Neural crest cell (in vitro differentiated cells): ENCODE measurements at regions not wholly inside any gene's neighbourhood (a gene's known extent, or its start where the extent isn't known, plus 50 kb on each side); places are given as distances from the start of the nearest gene placed in this dataset.

Source experiments
- DNase-seq: peaks from one replicate; pipeline ENCODE4 v3.0.0; 2021; ENCODE audit warnings: low read depth, mixed read lengths, low spot score
- H3K27ac Mint-ChIP-seq: one replicate; pipeline ENCODE4 v1.8.0; 2021; ENCODE audit warnings: mild to moderate bottlenecking, mixed read lengths; ENCODE audit not compliant: unreplicated experiment
- H3K27me3 Mint-ChIP-seq: 2 replicates; pipeline ENCODE4 v1.8.0; 2021; ENCODE audit warnings: low read depth, mild to moderate bottlenecking, mixed read lengths
- H3K36me3 Mint-ChIP-seq: 2 replicates; pipeline ENCODE4 v1.8.0; 2021; ENCODE audit warnings: low read depth, mild to moderate bottlenecking, mixed read lengths
- H3K4me1 Mint-ChIP-seq: 2 replicates; pipeline ENCODE4 v1.8.0; 2021; ENCODE audit warnings: mixed read lengths
- H3K4me3 Mint-ChIP-seq: one replicate; pipeline ENCODE4 v1.8.0; 2021; ENCODE audit warnings: mild to moderate bottlenecking, mixed read lengths
- H3K9me3 Mint-ChIP-seq: 2 replicates; pipeline ENCODE4 v1.8.0; 2021; ENCODE audit warnings: mixed read lengths
- CTCF ChIP-seq: fragments of 200-600 bp; sonication (generic); conservative IDR thresholded peaks from 2 replicates; pipeline ENCODE4 v1.5.0; 2021; ENCODE audit warnings: antibody characterized with exemption, mild to moderate bottlenecking

- Mint-ChIP-seq H3K27me3 (no peaks in the 10 kb centered on the region), H3K36me3 (no peaks in the 10 kb centered on the region), H3K4me1 (no peaks in the 10 kb centered on the region), H3K9me3 (no peaks in the 10 kb centered on the region), H3K4me3 (no peak overlapping the region), H3K27ac (no peak overlapping the region)
- TF ChIP-seq CTCF, result no peak
- no peak for DNase-seq
These were observed 443.4 kb upstream of the COBL start for GRCh38 chr7:51759985-51760384.

- no peaks in the 10 kb centered on the region for H3K9me3 Mint-ChIP-seq
These were observed 441.4 kb upstream of the COBL start for GRCh38 chr7:51757960-51758359.

GRCh38 chr7:51732951-51733350 lies 416.3 kb upstream of the COBL start:
- no peaks in the 10 kb centered on the region for H3K27me3 Mint-ChIP-seq
- H3K4me3 Mint-ChIP-seq, result no peak overlapping the region
- H3K27ac Mint-ChIP-seq, result no peak overlapping the region
- peaks cover 10% of the 10 kb centered on the region for H3K4me1 Mint-ChIP-seq
- TF ChIP-seq CTCF, result peak; percentile 36
- no peak for DNase-seq
- peaks cover 5% of the 10 kb centered on the region for H3K9me3 Mint-ChIP-seq
- peaks cover 4% of the 10 kb centered on the region for H3K36me3 Mint-ChIP-seq

More at GRCh38 chr7:51757960-51758359, 441.4 kb upstream of the COBL start:
- H3K27me3 Mint-ChIP-seq, result no peaks in the 10 kb centered on the region
- DNase-seq, result no peak
- H3K36me3 Mint-ChIP-seq, result no peaks in the 10 kb centered on the region
- no peak overlapping the region for H3K4me3 Mint-ChIP-seq
- H3K4me1 Mint-ChIP-seq, result no peaks in the 10 kb centered on the region
- TF ChIP-seq CTCF, result no peak
- H3K27ac Mint-ChIP-seq, result no peak overlapping the region

GRCh38 chr7:51732116-51732515 lies 415.5 kb upstream of the COBL start:
- Mint-ChIP-seq H3K27ac (peak overlapping the region; percentile 13), H3K36me3 (peaks cover 4% of the 10 kb centered on the region), H3K4me3 (no peak overlapping the region), H3K4me1 (peaks cover 10% of the 10 kb centered on the region), H3K9me3 (peaks cover 5% of the 10 kb centered on the region), H3K27me3 (no peaks in the 10 kb centered on the region)
- DNase-seq, result no peak
- no peak for TF ChIP-seq CTCF

GRCh38 chr7:51731075-51731474 lies 414.5 kb upstream of the COBL start:
- no peaks in the 10 kb centered on the region for H3K27me3 Mint-ChIP-seq
- peaks cover 10% of the 10 kb centered on the region for H3K4me1 Mint-ChIP-seq
- no peak overlapping the region for H3K4me3 Mint-ChIP-seq
- H3K27ac Mint-ChIP-seq, result no peak overlapping the region
- TF ChIP-seq CTCF, result no peak
- no peak for DNase-seq
- peaks cover 4% of the 10 kb centered on the region for H3K36me3 Mint-ChIP-seq
- peaks cover 5% of the 10 kb centered on the region for H3K9me3 Mint-ChIP-seq

GRCh38 chr7:51727441-51727840 lies 410.8 kb upstream of the COBL start:
- Mint-ChIP-seq H3K27ac (no peak overlapping the region), H3K4me3 (no peak overlapping the region), H3K4me1 (peaks cover 10% of the 10 kb centered on the region), H3K27me3 (no peaks in the 10 kb centered on the region), H3K36me3 (no peaks in the 10 kb centered on the region), H3K9me3 (peaks cover 8% of the 10 kb centered on the region)
- no peak for DNase-seq
- no peak for TF ChIP-seq CTCF
